ENCODE measurements at regions not wholly inside any gene's neighbourhood (a gene's known extent, or its start where the extent isn't known, plus 50 kb on each side); places are given as distances from the start of the nearest gene placed in this dataset.

DNA sequence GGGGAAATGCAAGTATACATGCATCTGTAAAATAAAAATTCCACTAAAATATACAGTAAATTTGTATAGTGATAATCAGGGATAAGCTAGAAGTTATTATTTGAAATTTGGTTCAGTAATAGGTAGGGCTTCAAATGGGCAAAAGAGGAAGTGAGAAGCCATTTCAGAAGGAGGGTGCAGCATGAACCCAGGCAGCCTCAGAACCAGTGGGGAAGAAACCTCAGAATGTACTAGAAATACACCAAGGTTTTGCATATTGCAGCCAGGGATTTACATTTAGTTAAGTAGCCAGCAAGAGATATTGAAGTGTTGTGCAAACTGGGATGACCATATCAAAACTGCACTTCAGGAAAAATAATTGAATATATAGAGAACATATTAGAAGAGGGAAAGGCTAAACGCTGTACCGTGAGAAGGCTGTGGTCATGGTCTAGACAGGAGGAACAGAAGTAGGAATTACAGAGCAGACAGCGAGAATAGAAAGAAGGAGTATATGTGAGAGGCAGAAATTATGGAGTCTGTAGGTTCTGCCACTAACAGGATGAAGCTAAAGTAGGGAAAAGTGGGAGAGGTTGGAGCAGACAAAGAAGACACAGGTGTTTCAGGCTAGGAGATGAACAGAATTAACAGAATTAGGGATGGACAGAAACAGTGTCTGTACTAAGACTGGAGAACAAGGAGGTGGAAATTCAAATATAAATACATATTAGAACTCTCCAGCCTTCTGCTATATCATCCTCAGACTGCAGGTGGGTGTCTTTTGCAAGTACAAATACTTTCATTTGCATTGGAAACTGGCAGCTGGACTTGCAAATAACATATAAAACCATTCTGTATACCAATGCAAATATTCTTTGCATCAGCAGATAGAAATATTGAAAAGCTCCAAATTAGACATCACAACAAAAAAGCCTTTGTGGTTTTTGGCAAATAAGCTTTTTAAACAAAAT is 335.6 kb downstream of the ZNF608 start:
- Histone ChIP-seq H3K4me3 (no peak overlapping the region), H3K36me3 (no peaks in the 10 kb centered on the region), H3K27ac (no peak overlapping the region), H3K4me1 (no peaks in the 10 kb centered on the region), H3K27me3 (no peaks in the 10 kb centered on the region), H3K9me3 (no peaks in the 10 kb centered on the region)
- 93% methylated on average over 3 of the region's 3 CpGs for WGBS
- no peak for TF ChIP-seq POLR2A (IDR thresholded peaks at IDR 0.05)
- TF ChIP-seq, protein P1, sequence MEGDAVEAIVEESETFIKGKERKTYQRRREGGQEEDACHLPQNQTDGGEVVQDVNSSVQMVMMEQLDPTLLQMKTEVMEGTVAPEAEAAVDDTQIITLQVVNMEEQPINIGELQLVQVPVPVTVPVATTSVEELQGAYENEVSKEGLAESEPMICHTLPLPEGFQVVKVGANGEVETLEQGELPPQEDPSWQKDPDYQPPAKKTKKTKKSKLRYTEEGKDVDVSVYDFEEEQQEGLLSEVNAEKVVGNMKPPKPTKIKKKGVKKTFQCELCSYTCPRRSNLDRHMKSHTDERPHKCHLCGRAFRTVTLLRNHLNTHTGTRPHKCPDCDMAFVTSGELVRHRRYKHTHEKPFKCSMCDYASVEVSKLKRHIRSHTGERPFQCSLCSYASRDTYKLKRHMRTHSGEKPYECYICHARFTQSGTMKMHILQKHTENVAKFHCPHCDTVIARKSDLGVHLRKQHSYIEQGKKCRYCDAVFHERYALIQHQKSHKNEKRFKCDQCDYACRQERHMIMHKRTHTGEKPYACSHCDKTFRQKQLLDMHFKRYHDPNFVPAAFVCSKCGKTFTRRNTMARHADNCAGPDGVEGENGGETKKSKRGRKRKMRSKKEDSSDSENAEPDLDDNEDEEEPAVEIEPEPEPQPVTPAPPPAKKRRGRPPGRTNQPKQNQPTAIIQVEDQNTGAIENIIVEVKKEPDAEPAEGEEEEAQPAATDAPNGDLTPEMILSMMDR (IDR thresholded peaks at IDR 0.05), result no peak
- no peak for TF ChIP-seq EP300 (IDR thresholded peaks at IDR 0.05)
- no peak for TF ChIP-seq POLR2AphosphoS5 (IDR thresholded peaks at IDR 0.05)
- no peak for DNase-seq (ENCODE audit: low spot score in 2 of 2)

DNA sequence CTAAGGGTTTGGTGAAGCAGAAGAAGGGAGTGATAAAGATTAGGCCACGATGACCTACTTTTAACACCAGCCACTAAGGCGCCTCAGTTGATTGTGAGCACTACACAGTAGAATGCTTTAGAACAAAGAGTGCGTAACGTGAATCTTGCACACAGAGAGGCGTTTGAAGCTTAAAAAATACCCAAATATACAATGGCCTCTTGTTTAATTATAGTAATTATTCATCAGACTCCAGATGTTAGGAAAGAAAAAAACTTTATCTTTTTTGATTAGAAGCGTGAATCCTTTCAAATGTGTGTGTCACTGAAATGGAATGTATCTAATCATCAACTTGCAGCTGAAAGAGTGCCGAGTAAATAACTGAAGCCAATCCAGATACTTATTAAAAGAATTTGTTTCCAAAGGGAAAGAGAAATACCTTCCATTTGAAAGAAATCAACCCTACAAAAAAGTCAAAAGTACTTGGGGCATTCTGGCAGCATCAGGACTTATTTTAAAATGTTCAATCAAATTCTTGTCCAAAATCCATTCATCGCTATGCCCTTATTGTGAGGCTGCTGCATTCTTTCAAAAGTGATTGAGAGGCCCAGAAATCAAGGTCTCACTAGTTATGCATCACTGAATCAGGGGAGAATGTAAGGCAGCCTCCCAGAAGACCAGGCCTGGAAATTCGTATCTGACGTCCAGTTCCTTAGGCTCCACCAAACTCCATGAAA is 337.5 kb downstream of the ZNF608 start:
- DNase-seq (ENCODE audit: low spot score in 2 of 2), result no peak
- H3K36me3 ChIP-seq, result no peaks in the 10 kb centered on the region
- 31% methylated on average over 10 of the region's 10 CpGs for WGBS
- H3K27ac ChIP-seq, result no peak overlapping the region
- H3K4me3 ChIP-seq, result no peak overlapping the region
- TF ChIP-seq POLR2A (IDR thresholded peaks at IDR 0.05), result no peak
- TF ChIP-seq POLR2AphosphoS5 (IDR thresholded peaks at IDR 0.05), result no peak
- TF ChIP-seq, protein P1 (IDR thresholded peaks at IDR 0.05), result no peak
- no peak for TF ChIP-seq EP300 (IDR thresholded peaks at IDR 0.05)
- H3K27me3 ChIP-seq, result no peaks in the 10 kb centered on the region
- no peaks in the 10 kb centered on the region for H3K9me3 ChIP-seq
- no peaks in the 10 kb centered on the region for H3K4me1 ChIP-seq

DNA sequence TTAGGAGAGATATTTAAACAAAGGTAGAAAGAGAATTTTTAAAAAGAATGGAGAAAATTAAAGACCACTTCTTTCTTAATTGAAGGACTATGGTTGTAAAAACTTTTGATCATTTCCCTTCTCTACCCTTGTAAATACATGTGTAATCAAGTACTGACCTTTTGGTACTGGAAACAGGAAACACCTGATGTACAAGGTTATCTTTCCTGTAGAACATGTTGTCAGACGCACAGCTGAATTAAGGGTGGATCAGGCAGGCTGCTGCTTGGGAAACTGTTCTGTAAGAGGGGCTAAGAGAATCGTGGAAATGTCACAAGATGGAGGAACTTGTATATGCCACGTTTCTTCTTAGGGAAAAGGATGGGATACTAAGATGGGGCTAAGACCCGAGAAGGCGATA is 341.6 kb downstream of the ZNF608 start:
- H3K4me3 ChIP-seq, result no peak overlapping the region
- 78% methylated on average over 5 of the region's 5 CpGs for WGBS
- no peak overlapping the region for H3K27ac ChIP-seq
- no peak for DNase-seq (ENCODE audit: low spot score in 2 of 2)
- no peaks in the 10 kb centered on the region for H3K36me3 ChIP-seq
- no peaks in the 10 kb centered on the region for H3K27me3 ChIP-seq
- TF ChIP-seq, protein P1 (IDR thresholded peaks at IDR 0.05), result no peak
- TF ChIP-seq POLR2A (IDR thresholded peaks at IDR 0.05) (no peak), POLR2AphosphoS5 (IDR thresholded peaks at IDR 0.05) (no peak), EP300 (IDR thresholded peaks at IDR 0.05) (no peak)
- H3K4me1 ChIP-seq, result peaks cover 21% of the 10 kb centered on the region
- H3K9me3 ChIP-seq, result no peaks in the 10 kb centered on the region

DNA sequence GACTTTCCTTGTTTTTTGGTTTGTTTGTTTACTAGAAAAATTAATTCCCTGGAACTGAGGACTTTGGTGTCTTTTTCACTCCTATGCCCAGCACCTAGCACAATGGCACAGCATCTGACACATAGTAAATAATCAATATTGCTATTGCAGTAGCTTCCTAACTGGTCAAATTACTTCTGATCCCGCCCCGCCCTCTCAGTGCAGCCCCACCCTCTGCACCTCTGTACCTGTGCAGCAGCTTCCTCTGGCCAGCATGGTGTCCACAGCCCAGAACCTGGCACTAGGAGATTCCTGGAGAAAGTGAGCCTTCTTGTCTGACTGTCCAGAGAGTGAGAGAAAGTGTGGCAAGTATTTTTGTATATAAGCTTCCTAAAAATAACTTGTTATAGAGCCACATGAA is 343.2 kb downstream of the ZNF608 start:
- Histone ChIP-seq H3K36me3 (no peaks in the 10 kb centered on the region), H3K27ac (no peak overlapping the region)
- 97% methylated on average over 2 of the region's 2 CpGs for WGBS

More for the DNA sequence above, 343.2 kb downstream of the ZNF608 start:
- Histone ChIP-seq H3K27me3 (no peaks in the 10 kb centered on the region), H3K4me1 (peaks cover 25% of the 10 kb centered on the region), H3K9me3 (no peaks in the 10 kb centered on the region), H3K4me3 (no peak overlapping the region)
- no peak for DNase-seq (ENCODE audit: low spot score in 2 of 2)
- TF ChIP-seq EP300 (IDR thresholded peaks at IDR 0.05) (no peak), POLR2A (IDR thresholded peaks at IDR 0.05) (no peak), POLR2AphosphoS5 (IDR thresholded peaks at IDR 0.05) (no peak)
- TF ChIP-seq, protein P1 (IDR thresholded peaks at IDR 0.05), result no peak
